Osteoblast (primary cell): ENCODE measurements at regions not wholly inside any gene's neighbourhood (a gene's known extent, or its start where the extent isn't known, plus 50 kb on each side); places are given as distances from the start of the nearest gene placed in this dataset.

Source experiments
- DNase-seq: peaks from one replicate; pipeline ENCODE4 v3.0.0; 2011; ENCODE audit warnings: low spot score, mixed read lengths; ENCODE audit not compliant: insufficient read length; ENCODE audit errors: missing footprints
- H2AFZ ChIP-seq: 2 replicates; pipeline ENCODE4 v1.6.0; 2011; ENCODE audit warnings: mild to moderate bottlenecking, low read length
- H3K27ac ChIP-seq: 2 replicates; pipeline ENCODE4 v1.5.1; 2011; ENCODE audit warnings: mild to moderate bottlenecking, low read depth, low read length, moderate library complexity
- H3K27me3 ChIP-seq: 2 replicates; pipeline ENCODE4 v1.6.0; 2012; ENCODE audit warnings: mild to moderate bottlenecking, control low read depth, inconsistent platforms, low read length, moderate library complexity; ENCODE audit not compliant: insufficient read depth
- H3K36me3 ChIP-seq: 2 replicates; pipeline ENCODE4 v1.5.1; 2011; ENCODE audit warnings: mild to moderate bottlenecking, low read length, control low read depth, moderate library complexity; ENCODE audit not compliant: insufficient read depth
- H3K4me1 ChIP-seq: 2 replicates; pipeline ENCODE4 v1.5.1; 2011; ENCODE audit warnings: mild to moderate bottlenecking, low read length, control low read depth, moderate library complexity; ENCODE audit not compliant: insufficient read depth
- H3K4me2 ChIP-seq: 2 replicates; pipeline ENCODE4 v1.6.0; 2011; ENCODE audit warnings: mild to moderate bottlenecking, low read length; ENCODE audit not compliant: insufficient read depth
- H3K4me3 ChIP-seq: fragments of 200-600 bp; sonication (generic); 3 replicates; pipeline ENCODE4 v1.5.1; 2012; ENCODE audit warnings: mild to moderate bottlenecking, low read length, inconsistent platforms; ENCODE audit not compliant: insufficient read depth
- H3K79me2 ChIP-seq: 2 replicates; pipeline ENCODE4 v1.6.0; 2012; ENCODE audit warnings: mild to moderate bottlenecking, low read length, control low read depth, inconsistent platforms; ENCODE audit not compliant: insufficient read depth
- H3K9me3 ChIP-seq: 2 replicates; pipeline ENCODE4 v1.5.1; 2011; ENCODE audit warnings: low read depth, low read length, control low read depth
- H4K20me1 ChIP-seq: 2 replicates; pipeline ENCODE4 v1.6.0; 2012; ENCODE audit warnings: mild to moderate bottlenecking, low read length, control low read depth; ENCODE audit not compliant: insufficient read depth
- TF ChIP-seq, protein P1 (sequence below): IDR thresholded peaks from 2 replicates; pipeline ENCODE4 v1.5.1; 2011; ENCODE audit warnings: mild to moderate bottlenecking, low read depth, low read length, moderate library complexity; ENCODE audit errors: extremely low read depth

DNA sequence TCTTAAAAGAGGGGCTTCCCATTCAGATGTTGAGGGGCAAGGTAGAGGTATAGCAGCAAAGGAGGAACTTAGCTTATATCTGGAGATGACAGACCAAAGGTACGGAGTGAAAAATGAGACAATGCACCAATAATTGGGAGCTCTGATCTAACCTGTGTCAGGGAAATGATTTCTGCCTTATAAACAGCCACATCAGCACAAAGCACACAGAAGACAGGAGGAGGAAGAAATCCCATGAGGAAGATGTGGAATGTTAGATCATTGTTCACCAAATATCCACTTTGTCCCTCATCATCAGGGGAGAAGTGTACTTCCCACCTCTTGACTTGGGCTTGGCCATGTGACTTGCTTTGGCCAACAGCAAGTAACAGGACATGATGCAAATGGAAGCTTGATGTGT lies 93.7 kb upstream of the WSCD2 start:
- no peaks in the 10 kb centered on the region for H3K79me2 ChIP-seq
- no peaks in the 10 kb centered on the region for H4K20me1 ChIP-seq
- no peak overlapping the region for H3K27ac ChIP-seq
- H2AFZ ChIP-seq: no peak overlapping the region
- H3K4me3 ChIP-seq: no peak overlapping the region
- TF ChIP-seq, protein P1, sequence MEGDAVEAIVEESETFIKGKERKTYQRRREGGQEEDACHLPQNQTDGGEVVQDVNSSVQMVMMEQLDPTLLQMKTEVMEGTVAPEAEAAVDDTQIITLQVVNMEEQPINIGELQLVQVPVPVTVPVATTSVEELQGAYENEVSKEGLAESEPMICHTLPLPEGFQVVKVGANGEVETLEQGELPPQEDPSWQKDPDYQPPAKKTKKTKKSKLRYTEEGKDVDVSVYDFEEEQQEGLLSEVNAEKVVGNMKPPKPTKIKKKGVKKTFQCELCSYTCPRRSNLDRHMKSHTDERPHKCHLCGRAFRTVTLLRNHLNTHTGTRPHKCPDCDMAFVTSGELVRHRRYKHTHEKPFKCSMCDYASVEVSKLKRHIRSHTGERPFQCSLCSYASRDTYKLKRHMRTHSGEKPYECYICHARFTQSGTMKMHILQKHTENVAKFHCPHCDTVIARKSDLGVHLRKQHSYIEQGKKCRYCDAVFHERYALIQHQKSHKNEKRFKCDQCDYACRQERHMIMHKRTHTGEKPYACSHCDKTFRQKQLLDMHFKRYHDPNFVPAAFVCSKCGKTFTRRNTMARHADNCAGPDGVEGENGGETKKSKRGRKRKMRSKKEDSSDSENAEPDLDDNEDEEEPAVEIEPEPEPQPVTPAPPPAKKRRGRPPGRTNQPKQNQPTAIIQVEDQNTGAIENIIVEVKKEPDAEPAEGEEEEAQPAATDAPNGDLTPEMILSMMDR: no peak
- H3K9me3 ChIP-seq: no peaks in the 10 kb centered on the region
- no peaks in the 10 kb centered on the region for H3K27me3 ChIP-seq
- no peak for DNase-seq
- no peak overlapping the region for H3K4me2 ChIP-seq
- no peaks in the 10 kb centered on the region for H3K4me1 ChIP-seq
- no peaks in the 10 kb centered on the region for H3K36me3 ChIP-seq

DNA sequence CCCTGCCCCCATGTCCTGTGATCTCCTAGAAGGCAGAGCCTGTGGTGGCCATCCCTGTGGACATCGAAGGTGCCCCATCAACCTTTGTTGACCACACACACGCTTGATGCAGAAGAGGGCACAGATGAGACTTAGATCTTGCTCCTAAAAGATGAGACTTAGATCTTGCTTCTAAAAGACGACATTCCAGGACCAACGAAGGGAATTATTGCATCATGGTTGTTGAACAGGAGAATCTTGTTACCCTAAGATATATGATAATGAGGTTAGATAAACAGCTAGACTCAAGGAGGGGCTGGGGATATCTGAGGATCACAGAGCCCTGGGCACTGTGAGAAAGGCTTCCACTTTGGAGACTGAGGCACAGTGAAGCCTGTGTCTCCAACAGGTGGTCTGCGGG lies 91.1 kb upstream of the WSCD2 start:
- Histone ChIP-seq H3K4me1 (no peaks in the 10 kb centered on the region), H3K9me3 (no peaks in the 10 kb centered on the region), H3K79me2 (no peaks in the 10 kb centered on the region), H3K27ac (no peak overlapping the region), H2AFZ (no peak overlapping the region), H4K20me1 (no peaks in the 10 kb centered on the region), H3K4me3 (no peak overlapping the region), H3K27me3 (no peaks in the 10 kb centered on the region), H3K36me3 (no peaks in the 10 kb centered on the region), H3K4me2 (no peak overlapping the region)
- TF ChIP-seq, protein P1: no peak
- DNase-seq: no peak

DNA sequence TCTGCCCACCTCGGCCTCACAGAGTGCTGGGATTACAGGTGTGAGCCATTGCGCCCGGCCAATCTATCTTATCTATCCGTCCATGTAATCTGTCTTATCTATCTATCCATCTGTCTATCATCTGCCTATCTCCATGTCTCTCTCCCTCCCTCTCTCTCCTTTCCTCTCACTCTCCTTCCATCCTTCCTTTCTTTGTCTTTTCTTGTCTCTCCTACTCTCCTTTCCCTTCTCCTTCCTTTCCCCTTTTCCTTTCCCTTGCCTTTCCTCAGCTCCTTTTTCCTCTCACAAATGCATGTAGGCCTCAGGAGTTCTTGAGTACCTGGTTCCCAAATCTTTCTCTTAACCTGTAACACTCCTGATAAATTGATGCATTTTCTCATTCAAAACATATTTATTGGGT lies 89.3 kb upstream of the WSCD2 start:
- TF ChIP-seq, protein P1: no peak

DNA sequence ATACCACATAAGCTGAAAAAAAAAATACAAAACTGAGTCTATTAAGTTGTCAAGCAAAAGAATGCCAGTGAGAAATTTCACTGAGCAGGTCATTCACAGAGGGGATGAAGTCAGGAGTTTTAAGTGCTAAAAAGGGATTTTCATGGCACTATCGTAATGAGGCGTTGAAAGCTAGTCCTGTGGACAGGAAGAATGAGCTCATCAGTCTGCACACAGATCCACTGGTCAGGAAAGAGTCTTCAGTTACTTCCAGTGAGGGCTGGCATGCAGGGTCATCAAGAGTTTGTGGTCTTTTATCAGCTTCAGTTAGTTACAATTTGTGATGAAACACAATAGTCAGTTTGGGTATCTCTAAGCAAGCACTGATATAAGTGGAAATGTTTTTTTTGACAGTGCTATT lies 88.1 kb upstream of the WSCD2 start:
- DNase-seq: no peak
- H4K20me1 ChIP-seq: no peaks in the 10 kb centered on the region
- TF ChIP-seq, protein P1: no peak
- no peak overlapping the region for H3K4me3 ChIP-seq
- H2AFZ ChIP-seq: no peak overlapping the region
- H3K36me3 ChIP-seq: no peaks in the 10 kb centered on the region
- H3K27ac ChIP-seq: no peak overlapping the region
- no peaks in the 10 kb centered on the region for H3K4me1 ChIP-seq
- no peaks in the 10 kb centered on the region for H3K9me3 ChIP-seq
- H3K27me3 ChIP-seq: no peaks in the 10 kb centered on the region
- no peak overlapping the region for H3K4me2 ChIP-seq
- no peaks in the 10 kb centered on the region for H3K79me2 ChIP-seq

More for the DNA sequence above, 89.3 kb upstream of the WSCD2 start:
- no peaks in the 10 kb centered on the region for H3K79me2 ChIP-seq
- DNase-seq: no peak
- no peak overlapping the region for H2AFZ ChIP-seq
- no peaks in the 10 kb centered on the region for H4K20me1 ChIP-seq
- H3K4me3 ChIP-seq: no peak overlapping the region
- no peaks in the 10 kb centered on the region for H3K9me3 ChIP-seq
- no peaks in the 10 kb centered on the region for H3K27me3 ChIP-seq
- no peaks in the 10 kb centered on the region for H3K4me1 ChIP-seq
- no peak overlapping the region for H3K4me2 ChIP-seq
- H3K36me3 ChIP-seq: no peaks in the 10 kb centered on the region
- H3K27ac ChIP-seq: no peak overlapping the region
